ENCODE measurements at regions not wholly inside any gene's neighbourhood (a gene's known extent, or its start where the extent isn't known, plus 50 kb on each side); places are given as distances from the start of the nearest gene placed in this dataset.

- TF ChIP-seq, protein P1, sequence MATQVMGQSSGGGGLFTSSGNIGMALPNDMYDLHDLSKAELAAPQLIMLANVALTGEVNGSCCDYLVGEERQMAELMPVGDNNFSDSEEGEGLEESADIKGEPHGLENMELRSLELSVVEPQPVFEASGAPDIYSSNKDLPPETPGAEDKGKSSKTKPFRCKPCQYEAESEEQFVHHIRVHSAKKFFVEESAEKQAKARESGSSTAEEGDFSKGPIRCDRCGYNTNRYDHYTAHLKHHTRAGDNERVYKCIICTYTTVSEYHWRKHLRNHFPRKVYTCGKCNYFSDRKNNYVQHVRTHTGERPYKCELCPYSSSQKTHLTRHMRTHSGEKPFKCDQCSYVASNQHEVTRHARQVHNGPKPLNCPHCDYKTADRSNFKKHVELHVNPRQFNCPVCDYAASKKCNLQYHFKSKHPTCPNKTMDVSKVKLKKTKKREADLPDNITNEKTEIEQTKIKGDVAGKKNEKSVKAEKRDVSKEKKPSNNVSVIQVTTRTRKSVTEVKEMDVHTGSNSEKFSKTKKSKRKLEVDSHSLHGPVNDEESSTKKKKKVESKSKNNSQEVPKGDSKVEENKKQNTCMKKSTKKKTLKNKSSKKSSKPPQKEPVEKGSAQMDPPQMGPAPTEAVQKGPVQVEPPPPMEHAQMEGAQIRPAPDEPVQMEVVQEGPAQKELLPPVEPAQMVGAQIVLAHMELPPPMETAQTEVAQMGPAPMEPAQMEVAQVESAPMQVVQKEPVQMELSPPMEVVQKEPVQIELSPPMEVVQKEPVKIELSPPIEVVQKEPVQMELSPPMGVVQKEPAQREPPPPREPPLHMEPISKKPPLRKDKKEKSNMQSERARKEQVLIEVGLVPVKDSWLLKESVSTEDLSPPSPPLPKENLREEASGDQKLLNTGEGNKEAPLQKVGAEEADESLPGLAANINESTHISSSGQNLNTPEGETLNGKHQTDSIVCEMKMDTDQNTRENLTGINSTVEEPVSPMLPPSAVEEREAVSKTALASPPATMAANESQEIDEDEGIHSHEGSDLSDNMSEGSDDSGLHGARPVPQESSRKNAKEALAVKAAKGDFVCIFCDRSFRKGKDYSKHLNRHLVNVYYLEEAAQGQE (IDR thresholded peaks at IDR 0.05; ENCODE audit: insufficient read depth in 1 of 2, low read depth in 2 of 2, low read length in 1 of 2) = no peak
- TF ChIP-seq, protein P2, sequence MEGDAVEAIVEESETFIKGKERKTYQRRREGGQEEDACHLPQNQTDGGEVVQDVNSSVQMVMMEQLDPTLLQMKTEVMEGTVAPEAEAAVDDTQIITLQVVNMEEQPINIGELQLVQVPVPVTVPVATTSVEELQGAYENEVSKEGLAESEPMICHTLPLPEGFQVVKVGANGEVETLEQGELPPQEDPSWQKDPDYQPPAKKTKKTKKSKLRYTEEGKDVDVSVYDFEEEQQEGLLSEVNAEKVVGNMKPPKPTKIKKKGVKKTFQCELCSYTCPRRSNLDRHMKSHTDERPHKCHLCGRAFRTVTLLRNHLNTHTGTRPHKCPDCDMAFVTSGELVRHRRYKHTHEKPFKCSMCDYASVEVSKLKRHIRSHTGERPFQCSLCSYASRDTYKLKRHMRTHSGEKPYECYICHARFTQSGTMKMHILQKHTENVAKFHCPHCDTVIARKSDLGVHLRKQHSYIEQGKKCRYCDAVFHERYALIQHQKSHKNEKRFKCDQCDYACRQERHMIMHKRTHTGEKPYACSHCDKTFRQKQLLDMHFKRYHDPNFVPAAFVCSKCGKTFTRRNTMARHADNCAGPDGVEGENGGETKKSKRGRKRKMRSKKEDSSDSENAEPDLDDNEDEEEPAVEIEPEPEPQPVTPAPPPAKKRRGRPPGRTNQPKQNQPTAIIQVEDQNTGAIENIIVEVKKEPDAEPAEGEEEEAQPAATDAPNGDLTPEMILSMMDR (IDR thresholded peaks at IDR 0.05) = no peak
- no peak for TF ChIP-seq SIN3A (IDR thresholded peaks at IDR 0.05; ENCODE audit: borderline replicate concordance, insufficient read depth, low read depth, low read length)
- TF ChIP-seq POLR2AphosphoS5 (IDR thresholded peaks at IDR 0.05; ENCODE audit: low read depth, low read length) = no peak
- no peak for TF ChIP-seq TCF7L2 (IDR thresholded peaks at IDR 0.05; ENCODE audit: low read depth, low read length)
Observed at GRCh38 chr4:32700838-32701237, 1980.7 kb downstream of the PCDH7 start.

Data from Panc1 (cell line).